Stomach (tissue), 8 donors: ENCODE measurements at regions not wholly inside any gene's neighbourhood (a gene's known extent, or its start where the extent isn't known, plus 50 kb on each side); places are given as distances from the start of the nearest gene placed in this dataset.
"Not testable (repeated sequence)": the region's sequence is repeated elsewhere in the genome, so short reads cannot be mapped to it uniquely, and the experiment has no call there.

Experiments
- DNase-seq, 2 donors: peaks; one replicate each; pipeline versions ENCODE4 v3.0.0 to v3.0.0-alpha.2; 2013 to 2019
- H3K27ac ChIP-seq, 5 donors: fragments of 200-600 bp in 4 of 5; sonication (generic) in 4 of 5; one replicate each; pipeline ENCODE4 v1.5.1; 2013 to 2019; ENCODE audit warnings: mild to moderate bottlenecking in 1 of 5, moderate library complexity in 1 of 5
- H3K27me3 ChIP-seq, 3 donors: fragments of 200-600 bp; sonication (generic); one replicate each; pipeline ENCODE4 v1.5.1; 2017 to 2019; ENCODE audit warnings: mixed run types in 1 of 3
- H3K36me3 ChIP-seq, 4 donors: fragments of 200-600 bp; sonication (generic); 1 replicate in 3 of 4; 2 replicates in 1 of 4; pipeline ENCODE4 v1.5.1; 2016 to 2019
- H3K4me1 ChIP-seq, 4 donors: fragments of 200-600 bp; sonication (generic); one replicate each; pipeline ENCODE4 v1.5.1; 2016 to 2019
- H3K4me3 ChIP-seq, 4 donors: fragments of 200-600 bp; sonication (generic) in 3 of 4; one replicate each; pipeline ENCODE4 v1.5.1; 2016 to 2019; ENCODE audit warnings: mild to moderate bottlenecking in 1 of 4
- H3K9me3 ChIP-seq, 4 donors: fragments of 200-600 bp; sonication (generic); one replicate each; pipeline ENCODE4 v1.5.1; 2016 to 2019
- EP300 ChIP-seq: sonication (generic); formaldehyde crosslinking; IDR thresholded peaks from one replicate; pipeline ENCODE4 v1.6.1; 2017; ENCODE audit warnings: antibody characterized with exemption
- POLR2A ChIP-seq, 4 donors: fragments of 450-650 bp; IDR thresholded peaks; one replicate each; pipeline ENCODE4 v1.6.1; 2016; ENCODE audit warnings: antibody characterized with exemption in 4 of 4, control low read depth in 2 of 4, mild to moderate bottlenecking in 1 of 4, moderate library complexity in 1 of 4
- POLR2AphosphoS5 ChIP-seq, 3 donors: sonication (generic); formaldehyde crosslinking; IDR thresholded peaks; one replicate each; pipeline ENCODE4 v1.6.1; 2016; ENCODE audit warnings: antibody characterized with exemption in 3 of 3
- WGBS, 5 donors: extraction: QIAGEN DNeasy Blood & Tissue Kit in 3 of 5; methylation state at CpG; one replicate each; pipeline versions ENCODE4 v1.1.5 to v1.1.7; 2013 to 2018; 5-methylcytosine and 5-hydroxymethylcytosine counted together
- intact Hi-C: fragments of 100-400 bp; cut with DNase I; formaldehyde crosslinking; loops from one replicate; pipeline ENCODE4 v1.15.1; 2023; ENCODE audit warnings: low total_unique reads
- TF ChIP-seq, protein P1 (sequence below), 7 experiments: fragments of 450-650 bp in 4 of 7; fragments of 200-600 bp in 3 of 7; sonication (generic) in 3 of 7; IDR thresholded peaks; one replicate each; pipeline ENCODE4 v1.5.1; 2016 to 2019; ENCODE audit warnings: antibody characterized with exemption in 7 of 7, control low read depth in 2 of 7, mild to moderate bottlenecking in 1 of 7
- donor health status: healthy with polysubstance abuse.
- donor health status: Bipolar disorder and iron deficiency.
- donor health status: healthy.

DNA sequence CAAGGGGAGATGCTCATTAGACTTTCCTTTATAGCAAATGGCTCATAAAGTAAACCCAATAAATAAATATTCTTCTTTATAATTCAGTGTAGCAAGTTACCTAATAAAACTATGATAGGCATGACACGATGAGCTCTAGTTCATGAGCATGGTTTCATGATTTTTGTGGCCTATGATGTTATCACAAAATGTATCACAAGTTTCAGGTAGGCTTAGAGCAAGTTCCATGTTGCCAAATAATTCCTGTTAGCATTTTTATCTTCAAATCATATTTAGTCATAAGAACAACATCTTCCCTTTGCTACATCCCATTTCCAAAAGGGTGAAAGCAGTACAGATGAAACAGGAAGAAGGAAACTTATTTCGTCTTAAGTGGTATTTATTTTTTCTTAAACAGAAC lies 200.2 kb downstream of the ENC1 start:
- TF ChIP-seq EP300 (no peak), POLR2AphosphoS5 (IDR thresholded peaks at IDR 0.05) (no peak), POLR2A (IDR thresholded peaks at IDR 0.05) (no peak)
- TF ChIP-seq, protein P1, sequence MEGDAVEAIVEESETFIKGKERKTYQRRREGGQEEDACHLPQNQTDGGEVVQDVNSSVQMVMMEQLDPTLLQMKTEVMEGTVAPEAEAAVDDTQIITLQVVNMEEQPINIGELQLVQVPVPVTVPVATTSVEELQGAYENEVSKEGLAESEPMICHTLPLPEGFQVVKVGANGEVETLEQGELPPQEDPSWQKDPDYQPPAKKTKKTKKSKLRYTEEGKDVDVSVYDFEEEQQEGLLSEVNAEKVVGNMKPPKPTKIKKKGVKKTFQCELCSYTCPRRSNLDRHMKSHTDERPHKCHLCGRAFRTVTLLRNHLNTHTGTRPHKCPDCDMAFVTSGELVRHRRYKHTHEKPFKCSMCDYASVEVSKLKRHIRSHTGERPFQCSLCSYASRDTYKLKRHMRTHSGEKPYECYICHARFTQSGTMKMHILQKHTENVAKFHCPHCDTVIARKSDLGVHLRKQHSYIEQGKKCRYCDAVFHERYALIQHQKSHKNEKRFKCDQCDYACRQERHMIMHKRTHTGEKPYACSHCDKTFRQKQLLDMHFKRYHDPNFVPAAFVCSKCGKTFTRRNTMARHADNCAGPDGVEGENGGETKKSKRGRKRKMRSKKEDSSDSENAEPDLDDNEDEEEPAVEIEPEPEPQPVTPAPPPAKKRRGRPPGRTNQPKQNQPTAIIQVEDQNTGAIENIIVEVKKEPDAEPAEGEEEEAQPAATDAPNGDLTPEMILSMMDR (IDR thresholded peaks at IDR 0.05): no peak
- no peak for DNase-seq
- no peak overlapping the region for H3K27ac ChIP-seq
- H3K36me3 ChIP-seq: no peaks in the 10 kb centered on the region
- no peaks in the 10 kb centered on the region for H3K9me3 ChIP-seq
- WGBS, 5 donors: 83 to 89% (median 85%) methylated on average over 2 of the region's 2 CpGs
- H3K4me1 ChIP-seq: no peaks in the 10 kb centered on the region
- intact Hi-C loops: no loop called here
- H3K27me3 ChIP-seq: no peaks in the 10 kb centered on the region
- no peak overlapping the region for H3K4me3 ChIP-seq

DNA sequence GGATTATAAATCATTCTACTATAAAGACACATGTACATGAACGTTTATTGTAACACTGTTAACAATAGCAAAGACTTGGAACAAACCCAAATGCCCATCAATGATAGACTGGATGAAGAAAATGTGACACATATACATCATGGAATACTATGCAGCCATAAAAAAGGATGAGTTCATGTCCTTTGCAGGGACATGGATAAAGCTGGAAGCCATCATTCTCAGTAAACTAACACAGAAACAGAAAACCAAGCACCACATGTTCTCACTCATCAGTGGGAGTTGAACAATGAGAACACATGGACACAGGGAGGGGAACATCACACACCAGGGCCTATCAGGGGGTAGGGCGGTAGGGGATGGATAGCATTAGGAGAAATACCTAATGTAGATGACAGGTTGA lies 202.7 kb downstream of the ENC1 start:
- H3K27ac ChIP-seq, intact Hi-C loops, H3K9me3 ChIP-seq, H3K36me3 ChIP-seq, DNase-seq, H3K4me3 ChIP-seq, H3K27me3 ChIP-seq: not testable (repeated sequence)
- peaks cover 0 to 16% (median 5%) of the 10 kb centered on the region in 4 donors for H3K4me1 ChIP-seq
- WGBS, 5 donors: 79 to 89% (median 86%) methylated on average over 2 of the region's 2 CpGs

DNA sequence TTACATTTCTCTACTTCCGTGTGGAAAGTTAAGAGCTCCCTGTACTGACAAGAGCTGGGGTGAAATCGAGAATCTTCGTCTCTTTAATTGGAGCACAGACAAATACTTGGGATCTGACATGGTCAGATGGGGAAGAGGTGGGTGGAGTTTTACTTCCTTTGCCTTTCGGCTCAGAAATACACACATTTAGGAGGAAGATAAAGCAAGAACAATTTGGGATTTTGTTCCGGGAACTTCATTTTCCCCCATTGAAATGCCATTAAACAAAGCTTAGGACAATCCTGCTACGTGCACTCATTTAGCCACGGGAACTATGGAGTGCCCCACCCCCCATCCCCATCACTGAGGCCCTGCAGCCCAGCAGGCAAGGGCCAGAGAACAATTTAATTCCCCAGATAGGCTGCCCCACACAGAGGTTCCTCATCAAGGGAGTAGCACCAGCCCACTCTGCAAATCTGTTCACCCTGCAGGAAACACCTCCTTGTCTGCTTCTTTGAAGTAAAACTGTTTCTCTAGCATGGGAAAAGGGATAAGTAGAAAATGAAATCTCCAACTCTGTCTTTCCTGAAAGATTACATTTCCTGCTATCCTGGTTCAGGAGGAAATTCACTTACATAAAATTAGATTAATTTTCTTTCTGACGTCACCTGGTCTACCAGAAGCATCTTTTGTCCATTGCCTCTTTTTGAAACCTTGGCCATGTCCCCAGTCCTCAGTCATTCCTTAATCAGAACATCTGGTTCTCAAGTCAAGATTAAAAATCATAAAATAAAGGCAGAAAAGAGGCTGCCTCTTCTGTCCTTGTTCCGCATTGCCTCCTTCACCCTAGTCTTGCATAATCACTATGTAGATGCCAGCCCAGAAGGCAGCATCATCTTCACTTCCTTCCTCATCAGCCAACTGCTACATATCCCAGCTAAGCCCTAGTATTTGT lies 206.4 kb downstream of the ENC1 start:
- Histone ChIP-seq H3K9me3 (no peaks in the 10 kb centered on the region), H3K4me3 (no peak overlapping the region), H3K27me3 (no peaks in the 10 kb centered on the region), H3K36me3 (no peaks in the 10 kb centered on the region), H3K27ac (peak overlapping the region in 1 of 5 donors; percentile 7), H3K4me1 (peaks cover 0 to 24% (median 7%) of the 10 kb centered on the region in 4 donors)
- WGBS, 5 donors: 53 to 62% (median 60%) methylated on average over 9 of the region's 9 CpGs
- TF ChIP-seq POLR2AphosphoS5 (IDR thresholded peaks at IDR 0.05): no peak
- TF ChIP-seq EP300: no peak
- TF ChIP-seq POLR2A (IDR thresholded peaks at IDR 0.05): no peak
- TF ChIP-seq, protein P1 (IDR thresholded peaks at IDR 0.05): no peak
- DNase-seq: no peak
- intact Hi-C loops: no loop called here

DNA sequence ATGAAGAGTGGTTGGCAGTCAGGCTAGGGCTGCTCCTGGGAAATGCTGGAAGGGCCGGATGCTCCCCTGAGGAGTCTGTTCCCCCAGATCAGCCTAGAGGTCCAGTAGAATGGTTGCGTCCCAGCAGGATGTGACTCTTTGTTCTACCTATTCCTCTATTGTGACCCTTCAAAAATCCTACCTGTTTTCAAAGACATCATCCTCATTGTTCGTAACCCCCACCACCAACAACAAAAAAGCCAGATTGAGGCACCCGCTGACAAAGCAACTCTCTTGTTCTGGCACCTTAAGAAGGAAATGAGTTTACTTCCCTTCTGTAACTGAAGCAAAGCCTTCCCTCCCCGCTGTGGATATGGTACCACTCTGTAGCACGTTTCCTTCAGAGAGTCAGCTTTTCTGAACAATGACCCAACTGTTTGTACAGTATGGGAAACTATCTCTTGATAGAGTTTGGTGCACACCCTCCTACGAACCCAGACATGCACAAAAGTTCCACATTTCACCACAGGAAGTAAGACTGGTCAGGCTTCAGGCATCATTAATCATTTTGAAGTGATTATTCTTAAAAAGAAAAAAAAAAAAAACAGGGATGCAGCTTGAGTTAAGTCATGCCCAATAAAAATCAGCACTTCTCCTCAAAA lies 207.2 kb downstream of the ENC1 start:
- no peaks in the 10 kb centered on the region for H3K9me3 ChIP-seq
- TF ChIP-seq EP300: no peak
- no peak for TF ChIP-seq POLR2A (IDR thresholded peaks at IDR 0.05)
- TF ChIP-seq, protein P1 (IDR thresholded peaks at IDR 0.05): no peak
- TF ChIP-seq POLR2AphosphoS5 (IDR thresholded peaks at IDR 0.05): no peak
- peak in 1 of 2 donors; percentile 53 for DNase-seq
- WGBS, 5 donors: 43 to 55% (median 51%) methylated on average over 7 of the region's 7 CpGs
- H3K4me1 ChIP-seq: peaks cover 0 to 24% (median 7%) of the 10 kb centered on the region in 4 donors
- peak overlapping the region in 1 of 5 donors; percentile 7 for H3K27ac ChIP-seq
- intact Hi-C loops: no loop called here
- no peak overlapping the region for H3K4me3 ChIP-seq
- no peaks in the 10 kb centered on the region for H3K27me3 ChIP-seq
- H3K36me3 ChIP-seq: no peaks in the 10 kb centered on the region
